ENCODE measurements at regions not wholly inside any gene's neighbourhood (a gene's known extent, or its start where the extent isn't known, plus 50 kb on each side); places are given as distances from the start of the nearest gene placed in this dataset.

- WGBS, result 95% methylated on average over 2 of the region's 2 CpGs
- no peak for TF ChIP-seq POLR2A (IDR thresholded peaks at IDR 0.05)
- TF ChIP-seq POLR2AphosphoS5 (IDR thresholded peaks at IDR 0.05), result no peak
- no peak for TF ChIP-seq CTCF (IDR thresholded peaks at IDR 0.05)
- no peak overlapping the region for H3K27ac ChIP-seq
- H3K27me3 ChIP-seq (replicated peaks; ENCODE audit: insufficient read depth), result no peaks in the 10 kb centered on the region
- H3K4me3 ChIP-seq, result no peak overlapping the region
- peaks cover 2% of the 10 kb centered on the region for H3K4me1 ChIP-seq (replicated peaks)
- H3K36me3 ChIP-seq, result no peaks in the 10 kb centered on the region
- H3K9me3 ChIP-seq, result no peaks in the 10 kb centered on the region
- DNase-seq (ENCODE audit: low spot score), result no peak
- intact Hi-C loops (cut with DNase I), result loop anchor here (5.0 to 10.0 kb wide), 3 partner anchors 46 to 439 kb away; no protein-coding TSS in a partner anchor
These were observed 171.6 kb upstream of the CITED2 start for GRCh38 chr6:139546106-139546472.

GRCh38 chr6:139545206-139546105 is 171.0 kb upstream of the CITED2 start:
- Histone ChIP-seq H3K27me3 (replicated peaks; ENCODE audit: insufficient read depth) (no peaks in the 10 kb centered on the region), H3K9me3 (no peaks in the 10 kb centered on the region), H3K4me1 (replicated peaks) (peaks cover 2% of the 10 kb centered on the region), H3K27ac (peak overlapping the region in 1 of 2 donors; percentile 40), H3K36me3 (no peaks in the 10 kb centered on the region), H3K4me3 (no peak overlapping the region)
- TF ChIP-seq POLR2AphosphoS5 (IDR thresholded peaks at IDR 0.05), result no peak
- TF ChIP-seq POLR2A (IDR thresholded peaks at IDR 0.05), result no peak
- TF ChIP-seq CTCF (IDR thresholded peaks at IDR 0.05), result no peak
- DNase-seq (ENCODE audit: low spot score), result no peak
- intact Hi-C loops (cut with DNase I), result loop anchor here (5.0 to 10.0 kb wide), 3 partner anchors 47 to 439 kb away; no protein-coding TSS in a partner anchor
- 24% methylated on average over 6 of the region's 6 CpGs for WGBS

- H3K4me3 ChIP-seq, result no peak overlapping the region
- peak overlapping the region in 1 of 2 donors; percentile 40 for H3K27ac ChIP-seq
- H3K27me3 ChIP-seq (replicated peaks; ENCODE audit: insufficient read depth), result no peaks in the 10 kb centered on the region
- intact Hi-C loops (cut with DNase I), result loop anchor here (5.0 to 10.0 kb wide), 3 partner anchors 48 to 440 kb away; no protein-coding TSS in a partner anchor
- H3K9me3 ChIP-seq, result no peaks in the 10 kb centered on the region
- 39% methylated on average over 2 of the region's 2 CpGs for WGBS
- no peaks in the 10 kb centered on the region for H3K36me3 ChIP-seq
- peaks cover 2% of the 10 kb centered on the region for H3K4me1 ChIP-seq (replicated peaks)
- TF ChIP-seq POLR2AphosphoS5 (IDR thresholded peaks at IDR 0.05), result no peak
- no peak for TF ChIP-seq CTCF (IDR thresholded peaks at IDR 0.05)
- no peak for TF ChIP-seq POLR2A (IDR thresholded peaks at IDR 0.05)
- no peak for DNase-seq (ENCODE audit: low spot score)
These were observed 170.2 kb upstream of the CITED2 start for GRCh38 chr6:139544701-139545057.

- WGBS, result 93% methylated on average over 3 of the region's 3 CpGs
These were observed 167.9 kb upstream of the CITED2 start for GRCh38 chr6:139542351-139542750.

GRCh38 chr6:139540894-139541293 is 166.4 kb upstream of the CITED2 start:
- Histone ChIP-seq H3K27me3 (replicated peaks; ENCODE audit: insufficient read depth) (no peaks in the 10 kb centered on the region), H3K4me3 (no peak overlapping the region), H3K36me3 (no peaks in the 10 kb centered on the region), H3K4me1 (replicated peaks) (peaks cover 2% of the 10 kb centered on the region), H3K27ac (no peak overlapping the region), H3K9me3 (no peaks in the 10 kb centered on the region)
- intact Hi-C loops (cut with DNase I), result loop anchor here (10.0 kb wide), 2 partner anchors 224 to 444 kb away; no protein-coding TSS in a partner anchor
- no peak for DNase-seq (ENCODE audit: low spot score)
- no peak for TF ChIP-seq POLR2A (IDR thresholded peaks at IDR 0.05)
- no peak for TF ChIP-seq POLR2AphosphoS5 (IDR thresholded peaks at IDR 0.05)
- no peak for TF ChIP-seq CTCF (IDR thresholded peaks at IDR 0.05)
- 70% methylated on average over 1 of the region's 1 CpG for WGBS

More at GRCh38 chr6:139542351-139542750, 167.9 kb upstream of the CITED2 start:
- no peak overlapping the region for H3K27ac ChIP-seq
- no peaks in the 10 kb centered on the region for H3K27me3 ChIP-seq (replicated peaks; ENCODE audit: insufficient read depth)
- TF ChIP-seq POLR2A (IDR thresholded peaks at IDR 0.05), result no peak
- TF ChIP-seq POLR2AphosphoS5 (IDR thresholded peaks at IDR 0.05), result no peak
- H3K4me3 ChIP-seq, result no peak overlapping the region
- peaks cover 2% of the 10 kb centered on the region for H3K4me1 ChIP-seq (replicated peaks)
- no peak for DNase-seq (ENCODE audit: low spot score)
- no peaks in the 10 kb centered on the region for H3K9me3 ChIP-seq
- intact Hi-C loops (cut with DNase I), result loop anchor here (10.0 kb wide), 2 partner anchors 222 to 442 kb away; no protein-coding TSS in a partner anchor
- H3K36me3 ChIP-seq, result no peaks in the 10 kb centered on the region
